SU-DHL-6 (cell line): ENCODE measurements at regions not wholly inside any gene's neighbourhood (a gene's known extent, or its start where the extent isn't known, plus 50 kb on each side); places are given as distances from the start of the nearest gene placed in this dataset.

Experiments used
- H2AFZ ChIP-seq: fragments of 200-600 bp; sonication (generic); 2 replicates; pipeline ENCODE4 v1.6.1; 2014; ENCODE audit warnings: low read depth, mild to moderate bottlenecking, moderate library complexity, mixed read lengths, antibody characterized with exemption, low read length; ENCODE audit not compliant: severe bottlenecking
- H3F3A ChIP-seq: fragments of 200-600 bp; shearing (Covaris generic); 2 replicates; pipeline ENCODE4 v1.6.0; 2016; ENCODE audit warnings: antibody characterized with exemption, mild to moderate bottlenecking; ENCODE audit not compliant: insufficient read depth
- H3K27ac ChIP-seq: fragments of 200-600 bp; sonication (generic); 2 replicates; pipeline ENCODE4 v1.5.1; 2016; ENCODE audit warnings: low read depth, mild to moderate bottlenecking, low read length, moderate library complexity, mixed read lengths
- H3K27me3 ChIP-seq: fragments of 200-600 bp; sonication (generic), shearing (Covaris generic); 2 replicates; pipeline ENCODE4 v1.6.0; 2014; ENCODE audit warnings: mild to moderate bottlenecking, low read length
- H3K36me3 ChIP-seq: fragments of 200-600 bp; sonication (generic); 2 replicates; pipeline ENCODE4 v1.6.1; 2014; ENCODE audit warnings: mild to moderate bottlenecking, low read length, mixed read lengths
- H3K4me2 ChIP-seq: fragments of 300-600, 200-600 bp; shearing (Covaris generic), sonication (generic); 2 replicates; pipeline ENCODE4 v1.6.0; 2014; ENCODE audit warnings: low read length, low read depth, mild to moderate bottlenecking; ENCODE audit not compliant: poor library complexity, severe bottlenecking
- H3K4me3 ChIP-seq: fragments of 200-600 bp; sonication (generic); 2 replicates; pipeline ENCODE4 v1.5.1; 2014; ENCODE audit warnings: antibody characterized with exemption, low read length, mild to moderate bottlenecking, mixed read lengths; ENCODE audit not compliant: insufficient read depth, poor library complexity, severe bottlenecking
- H3K79me2 ChIP-seq: fragments of 200-600 bp; sonication (generic); 2 replicates; pipeline ENCODE4 v1.6.1; 2014; ENCODE audit warnings: mild to moderate bottlenecking, low read length, moderate library complexity; ENCODE audit not compliant: insufficient read depth
- H3K9ac ChIP-seq: fragments of 200-600 bp; sonication (generic); 2 replicates; pipeline ENCODE4 v1.7.0; 2014; ENCODE audit warnings: mild to moderate bottlenecking, low read length
- H3K9me2 ChIP-seq: fragments of 200-600 bp; sonication (generic); replicated peaks from 2 replicates; pipeline ENCODE4 v1.6.1; 2014; ENCODE audit warnings: low read length; ENCODE audit not compliant: insufficient read depth
- H3K9me3 ChIP-seq: fragments of 200-600 bp; sonication (generic); 2 replicates; pipeline ENCODE4 v1.6.1; 2014; ENCODE audit warnings: low read length, mixed read lengths; ENCODE audit not compliant: insufficient read depth
- H4K20me1 ChIP-seq: fragments of 200-600 bp; sonication (generic); 2 replicates; pipeline ENCODE4 v1.6.1; 2014; ENCODE audit warnings: low read depth, mild to moderate bottlenecking, antibody characterized with exemption, low read length, moderate library complexity, mixed read lengths
- EZH2phosphoT487 ChIP-seq: fragments of 200-600 bp; sonication (generic), shearing (Covaris generic); conservative IDR thresholded peaks from 2 replicates; pipeline ENCODE4 v1.6.1; 2018; ENCODE audit warnings: mild to moderate bottlenecking, antibody characterized with exemption, low read length, moderate library complexity, mixed read lengths
- TF ChIP-seq, protein P1 (sequence below): fragments of 200-600 bp; sonication (generic); IDR thresholded peaks from one replicate; pipeline ENCODE4 v1.5.1; 2017; ENCODE audit warnings: antibody characterized with exemption, mild to moderate bottlenecking, low read length, moderate library complexity; ENCODE audit not compliant: insufficient read depth, poor library complexity, severe bottlenecking

DNA sequence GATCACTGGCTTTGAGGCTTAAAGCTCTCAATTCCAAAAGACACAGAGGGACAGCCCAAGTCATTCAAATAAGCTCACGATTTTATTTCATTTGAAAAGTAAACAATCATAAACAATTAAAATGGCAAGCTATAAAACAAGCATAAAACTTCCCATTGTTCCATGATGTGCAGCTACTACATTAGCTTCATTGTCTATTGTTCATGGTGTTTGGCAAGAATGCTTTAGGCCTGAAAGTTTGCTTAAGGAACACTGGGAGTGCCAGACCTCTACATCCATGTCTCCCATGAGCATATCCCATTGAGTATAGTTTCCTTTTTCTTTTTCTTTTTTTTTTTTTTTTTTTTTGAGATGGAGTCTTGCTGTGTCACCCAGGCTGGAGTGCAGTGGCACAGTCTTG lies 286.1 kb upstream of the ESRRG start:
- H3K9me3 ChIP-seq = no peaks in the 10 kb centered on the region
- no peak overlapping the region for H3K27ac ChIP-seq
- no peaks in the 10 kb centered on the region for H4K20me1 ChIP-seq
- H3K4me3 ChIP-seq = no peak overlapping the region
- H3K9ac ChIP-seq = no peak overlapping the region
- no peak overlapping the region for H2AFZ ChIP-seq
- H3K36me3 ChIP-seq = no peaks in the 10 kb centered on the region
- H3K4me2 ChIP-seq = no peak overlapping the region
- H3F3A ChIP-seq = no peaks in the 10 kb centered on the region
- H3K79me2 ChIP-seq = no peaks in the 10 kb centered on the region
- H3K9me2 ChIP-seq = no peaks in the 10 kb centered on the region
- no peaks in the 10 kb centered on the region for H3K27me3 ChIP-seq
- TF ChIP-seq, protein P1, sequence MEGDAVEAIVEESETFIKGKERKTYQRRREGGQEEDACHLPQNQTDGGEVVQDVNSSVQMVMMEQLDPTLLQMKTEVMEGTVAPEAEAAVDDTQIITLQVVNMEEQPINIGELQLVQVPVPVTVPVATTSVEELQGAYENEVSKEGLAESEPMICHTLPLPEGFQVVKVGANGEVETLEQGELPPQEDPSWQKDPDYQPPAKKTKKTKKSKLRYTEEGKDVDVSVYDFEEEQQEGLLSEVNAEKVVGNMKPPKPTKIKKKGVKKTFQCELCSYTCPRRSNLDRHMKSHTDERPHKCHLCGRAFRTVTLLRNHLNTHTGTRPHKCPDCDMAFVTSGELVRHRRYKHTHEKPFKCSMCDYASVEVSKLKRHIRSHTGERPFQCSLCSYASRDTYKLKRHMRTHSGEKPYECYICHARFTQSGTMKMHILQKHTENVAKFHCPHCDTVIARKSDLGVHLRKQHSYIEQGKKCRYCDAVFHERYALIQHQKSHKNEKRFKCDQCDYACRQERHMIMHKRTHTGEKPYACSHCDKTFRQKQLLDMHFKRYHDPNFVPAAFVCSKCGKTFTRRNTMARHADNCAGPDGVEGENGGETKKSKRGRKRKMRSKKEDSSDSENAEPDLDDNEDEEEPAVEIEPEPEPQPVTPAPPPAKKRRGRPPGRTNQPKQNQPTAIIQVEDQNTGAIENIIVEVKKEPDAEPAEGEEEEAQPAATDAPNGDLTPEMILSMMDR = no peak
- no peak for TF ChIP-seq EZH2phosphoT487

DNA sequence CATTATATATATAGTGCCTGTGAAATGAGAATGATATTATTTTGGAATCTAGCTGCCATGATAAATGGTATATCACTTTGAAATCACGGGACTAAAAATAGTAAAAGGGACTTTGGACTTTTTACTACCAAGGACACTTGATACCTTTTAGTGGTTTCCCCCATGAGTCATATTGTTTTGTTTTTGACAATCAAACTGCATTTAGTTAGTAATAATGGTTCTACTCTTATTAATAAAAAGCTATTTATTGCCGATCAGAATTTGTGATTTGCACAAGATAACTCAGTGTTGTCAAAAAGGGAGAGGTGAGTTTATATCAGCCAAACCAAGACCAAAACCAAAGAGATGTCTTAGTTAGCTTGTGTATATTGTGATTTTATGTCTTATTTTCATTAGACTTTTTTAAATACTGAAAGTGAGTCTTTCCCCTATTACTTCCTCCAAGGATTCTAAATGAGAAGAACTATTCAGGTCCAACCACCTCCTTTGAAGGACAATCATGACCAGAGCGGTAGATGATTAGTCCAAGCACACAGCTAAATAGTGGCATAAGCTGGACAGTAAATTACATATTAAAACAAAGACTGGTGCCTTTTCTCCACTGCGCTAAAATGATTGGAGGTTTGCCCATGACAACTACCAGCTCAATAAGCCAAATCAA lies 281.7 kb upstream of the ESRRG start:
- no peaks in the 10 kb centered on the region for H3K9me2 ChIP-seq
- H3K4me3 ChIP-seq = no peak overlapping the region
- H3K4me2 ChIP-seq = no peak overlapping the region
- no peaks in the 10 kb centered on the region for H3K9me3 ChIP-seq
- TF ChIP-seq EZH2phosphoT487 = no peak
- TF ChIP-seq, protein P1 = no peak
- H2AFZ ChIP-seq = no peak overlapping the region
- H3F3A ChIP-seq = no peaks in the 10 kb centered on the region
- no peaks in the 10 kb centered on the region for H3K27me3 ChIP-seq
- H3K79me2 ChIP-seq = no peaks in the 10 kb centered on the region
- H3K36me3 ChIP-seq = no peaks in the 10 kb centered on the region
- H3K9ac ChIP-seq = no peak overlapping the region
- no peaks in the 10 kb centered on the region for H4K20me1 ChIP-seq
- H3K27ac ChIP-seq = no peak overlapping the region

DNA sequence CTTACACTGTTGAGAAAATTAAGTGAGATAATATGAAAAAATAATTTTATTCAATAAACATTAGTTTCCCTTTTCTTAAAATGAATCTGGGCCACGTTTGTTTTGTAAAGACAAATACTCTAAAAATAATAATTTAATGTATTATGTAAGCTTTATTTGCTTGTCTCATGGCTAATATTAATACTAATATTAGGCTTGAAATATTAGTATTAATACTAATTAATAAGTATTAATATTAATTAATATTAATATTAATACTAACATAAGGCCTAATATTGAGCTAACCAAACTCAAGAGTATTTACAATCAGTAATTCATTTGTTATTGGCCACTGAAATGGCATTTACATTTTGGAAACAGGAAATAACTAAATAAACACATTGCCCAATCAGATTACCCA lies 280.1 kb upstream of the ESRRG start:
- no peak overlapping the region for H3K27ac ChIP-seq
- no peak overlapping the region for H2AFZ ChIP-seq
- no peaks in the 10 kb centered on the region for H3K27me3 ChIP-seq
- no peak overlapping the region for H3K9ac ChIP-seq
- no peaks in the 10 kb centered on the region for H3K9me3 ChIP-seq
- no peaks in the 10 kb centered on the region for H4K20me1 ChIP-seq
- no peaks in the 10 kb centered on the region for H3F3A ChIP-seq
- no peaks in the 10 kb centered on the region for H3K9me2 ChIP-seq
- no peaks in the 10 kb centered on the region for H3K36me3 ChIP-seq
- H3K4me2 ChIP-seq = no peak overlapping the region
- H3K79me2 ChIP-seq = no peaks in the 10 kb centered on the region
- TF ChIP-seq EZH2phosphoT487 = no peak
- H3K4me3 ChIP-seq = no peak overlapping the region

DNA sequence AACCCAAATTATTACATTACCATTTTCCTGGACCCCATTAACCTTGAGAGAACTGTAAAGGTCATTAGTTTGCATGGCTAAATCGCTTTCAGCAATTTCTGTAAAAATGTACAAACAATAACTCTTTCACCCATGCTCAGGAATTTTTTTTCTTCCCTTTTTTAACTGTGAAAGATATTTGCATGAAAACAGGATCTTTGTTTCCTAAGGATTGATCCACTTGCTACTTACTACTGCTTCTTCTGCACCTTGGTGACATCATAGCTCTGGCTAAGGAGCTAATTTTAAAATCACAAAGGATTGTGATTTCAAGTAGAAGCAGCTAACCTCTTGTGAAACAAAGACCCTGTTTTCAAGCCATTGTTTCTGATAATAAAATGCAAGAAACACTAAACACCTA lies 274.6 kb upstream of the ESRRG start:
- no peaks in the 10 kb centered on the region for H3K9me2 ChIP-seq
- no peak overlapping the region for H3K4me2 ChIP-seq
- no peak for TF ChIP-seq EZH2phosphoT487
- TF ChIP-seq, protein P1 = no peak
- no peaks in the 10 kb centered on the region for H3F3A ChIP-seq
- H2AFZ ChIP-seq = no peak overlapping the region
- H3K79me2 ChIP-seq = no peaks in the 10 kb centered on the region
- no peaks in the 10 kb centered on the region for H3K27me3 ChIP-seq
- no peaks in the 10 kb centered on the region for H3K9me3 ChIP-seq
- no peaks in the 10 kb centered on the region for H4K20me1 ChIP-seq
- no peak overlapping the region for H3K9ac ChIP-seq
- no peak overlapping the region for H3K27ac ChIP-seq
- no peak overlapping the region for H3K4me3 ChIP-seq
- H3K36me3 ChIP-seq = no peaks in the 10 kb centered on the region
